Activated CD4-positive, alpha-beta T cell treated with anti-CD3 and anti-CD28 coated beads for 4 hours (primary cell): ENCODE measurements at regions not wholly inside any gene's neighbourhood (a gene's known extent, or its start where the extent isn't known, plus 50 kb on each side); places are given as distances from the start of the nearest gene placed in this dataset.

Experiments used
- DNase-seq, 2 donors: peaks; one replicate each; pipeline ENCODE4 v3.0.0-alpha.2; 2020

- DNase-seq: no peak
Observed at GRCh38 chr7:114109304-114109703, 190.5 kb upstream of the PPP1R3A start.

GRCh38 chr7:114108510-114108909 lies 189.7 kb upstream of the PPP1R3A start:
- DNase-seq: no peak

- no peak for DNase-seq
Observed at GRCh38 chr7:114107522-114107921, 188.7 kb upstream of the PPP1R3A start.

- DNase-seq: no peak
Observed at GRCh38 chr7:114104035-114104434, 185.2 kb upstream of the PPP1R3A start.

- no peak for DNase-seq
Observed at GRCh38 chr7:114102996-114103395, 184.2 kb upstream of the PPP1R3A start.

GRCh38 chr7:114102131-114102530 lies 183.3 kb upstream of the PPP1R3A start:
- DNase-seq: no peak

- DNase-seq: no peak
Observed at GRCh38 chr7:114100810-114101209, 182.0 kb upstream of the PPP1R3A start.

- no peak for DNase-seq
Observed at GRCh38 chr7:114099337-114099736, 180.5 kb upstream of the PPP1R3A start.

GRCh38 chr7:114095885-114096284 lies 177.1 kb upstream of the PPP1R3A start:
- no peak for DNase-seq

GRCh38 chr7:114088470-114088940 lies 169.7 kb upstream of the PPP1R3A start:
- no peak for DNase-seq

GRCh38 chr7:114087653-114088469 lies 169.1 kb upstream of the PPP1R3A start:
- DNase-seq: no peak

- no peak for DNase-seq
Observed at GRCh38 chr7:114086914-114087652, 168.3 kb upstream of the PPP1R3A start.

GRCh38 chr7:114086537-114086913 lies 167.7 kb upstream of the PPP1R3A start:
- DNase-seq: no peak

GRCh38 chr7:114085592-114086501 lies 167.0 kb upstream of the PPP1R3A start:
- DNase-seq: no peak

GRCh38 chr7:114085313-114085591 lies 166.4 kb upstream of the PPP1R3A start:
- no peak for DNase-seq

- DNase-seq: no peak
Observed at GRCh38 chr7:114084472-114085312, 165.9 kb upstream of the PPP1R3A start.

GRCh38 chr7:114084002-114084471 lies 165.2 kb upstream of the PPP1R3A start:
- no peak for DNase-seq

GRCh38 chr7:114083166-114084001 lies 164.6 kb upstream of the PPP1R3A start:
- DNase-seq: no peak

- no peak for DNase-seq
Observed at GRCh38 chr7:114082642-114083165, 163.9 kb upstream of the PPP1R3A start.

- DNase-seq: no peak
Observed at GRCh38 chr7:114081606-114082425, 163.0 kb upstream of the PPP1R3A start.
